ENCODE measurements at regions not wholly inside any gene's neighbourhood (a gene's known extent, or its start where the extent isn't known, plus 50 kb on each side); places are given as distances from the start of the nearest gene placed in this dataset.

DNA sequence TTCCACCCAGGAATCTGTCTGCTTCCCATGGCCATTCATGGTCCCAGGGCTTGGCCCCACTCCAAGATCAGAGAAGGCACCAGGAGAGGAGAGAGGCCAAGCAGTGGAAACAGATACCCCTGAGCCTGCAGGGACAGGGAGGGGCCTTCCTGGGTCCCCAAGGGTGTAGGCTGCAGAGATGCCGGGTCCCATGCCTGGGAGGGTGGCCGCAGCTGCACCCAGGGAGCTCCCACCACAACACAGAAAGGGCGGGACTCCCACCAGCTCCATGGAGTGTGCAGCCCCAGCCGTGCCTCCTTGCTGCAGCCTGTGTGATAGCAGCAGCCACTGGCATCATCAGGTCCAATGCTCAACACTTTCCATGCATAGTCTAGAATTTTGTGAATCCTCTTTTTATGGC, 331.5 kb downstream of the UACA start:
- TF ChIP-seq, protein P1, sequence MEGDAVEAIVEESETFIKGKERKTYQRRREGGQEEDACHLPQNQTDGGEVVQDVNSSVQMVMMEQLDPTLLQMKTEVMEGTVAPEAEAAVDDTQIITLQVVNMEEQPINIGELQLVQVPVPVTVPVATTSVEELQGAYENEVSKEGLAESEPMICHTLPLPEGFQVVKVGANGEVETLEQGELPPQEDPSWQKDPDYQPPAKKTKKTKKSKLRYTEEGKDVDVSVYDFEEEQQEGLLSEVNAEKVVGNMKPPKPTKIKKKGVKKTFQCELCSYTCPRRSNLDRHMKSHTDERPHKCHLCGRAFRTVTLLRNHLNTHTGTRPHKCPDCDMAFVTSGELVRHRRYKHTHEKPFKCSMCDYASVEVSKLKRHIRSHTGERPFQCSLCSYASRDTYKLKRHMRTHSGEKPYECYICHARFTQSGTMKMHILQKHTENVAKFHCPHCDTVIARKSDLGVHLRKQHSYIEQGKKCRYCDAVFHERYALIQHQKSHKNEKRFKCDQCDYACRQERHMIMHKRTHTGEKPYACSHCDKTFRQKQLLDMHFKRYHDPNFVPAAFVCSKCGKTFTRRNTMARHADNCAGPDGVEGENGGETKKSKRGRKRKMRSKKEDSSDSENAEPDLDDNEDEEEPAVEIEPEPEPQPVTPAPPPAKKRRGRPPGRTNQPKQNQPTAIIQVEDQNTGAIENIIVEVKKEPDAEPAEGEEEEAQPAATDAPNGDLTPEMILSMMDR (conservative IDR thresholded peaks at IDR 0.05; ENCODE audit: low read depth, low read length), result no peak
- no peak for TF ChIP-seq EZH2 (IDR thresholded peaks at IDR 0.05; ENCODE audit: borderline replicate concordance, low read depth, low read length, poor library complexity, severe bottlenecking)

Data from A673 (cell line).